Hepatocyte (in vitro differentiated cells): ENCODE measurements at regions not wholly inside any gene's neighbourhood (a gene's known extent, or its start where the extent isn't known, plus 50 kb on each side); places are given as distances from the start of the nearest gene placed in this dataset.

ENCODE experiments used
- DNase-seq: peaks from one replicate; pipeline ENCODE4 v3.0.0-alpha.2; 2016; ENCODE audit warnings: low spot score
- H2AFZ ChIP-seq: fragments of 200-600 bp; sonication (generic); 2 replicates; pipeline ENCODE4 v1.6.0; 2016; ENCODE audit warnings: antibody characterized with exemption, mild to moderate bottlenecking
- H3K27ac ChIP-seq: fragments of 200-600 bp; sonication (generic); 2 replicates; pipeline ENCODE4 v1.5.1; 2016; ENCODE audit warnings: mild to moderate bottlenecking
- H3K27me3 ChIP-seq: fragments of 200-600 bp; sonication (generic); 2 replicates; pipeline ENCODE4 v1.6.1; 2016
- H3K36me3 ChIP-seq: fragments of 200-600 bp; sonication (generic); replicated peaks from 2 replicates; pipeline ENCODE4 v1.5.1; 2016; ENCODE audit warnings: low read depth; ENCODE audit not compliant: insufficient read depth
- H3K4me1 ChIP-seq: fragments of 200-600 bp; sonication (generic); 2 replicates; pipeline ENCODE4 v1.5.1; 2016; ENCODE audit warnings: mild to moderate bottlenecking, moderate library complexity; ENCODE audit not compliant: insufficient read depth
- H3K4me2 ChIP-seq: fragments of 200-600 bp; sonication (generic); 2 replicates; pipeline ENCODE4 v1.6.0; 2016
- H3K4me3 ChIP-seq: fragments of 200-600 bp; sonication (generic); 2 replicates; pipeline ENCODE4 v1.5.1; 2016; ENCODE audit warnings: mild to moderate bottlenecking
- H3K79me2 ChIP-seq: fragments of 200-600 bp; sonication (generic); 2 replicates; pipeline ENCODE4 v1.6.0; 2017; ENCODE audit warnings: mild to moderate bottlenecking
- H3K9me2 ChIP-seq: fragments of 200-600 bp; sonication (generic); replicated peaks from 2 replicates; pipeline ENCODE4 v1.6.0; 2017; ENCODE audit warnings: mild to moderate bottlenecking; ENCODE audit not compliant: insufficient read depth
- H3K9me3 ChIP-seq: fragments of 200-600 bp; sonication (generic); 2 replicates; pipeline ENCODE4 v1.5.1; 2016; ENCODE audit warnings: low read depth, mild to moderate bottlenecking
- H4K20me1 ChIP-seq: fragments of 200-600 bp; sonication (generic); 2 replicates; pipeline ENCODE4 v1.6.0; 2016; ENCODE audit warnings: mild to moderate bottlenecking; ENCODE audit not compliant: insufficient read depth, poor library complexity, severe bottlenecking
- EZH2 ChIP-seq: fragments of 200-600 bp; sonication (generic); IDR thresholded peaks from 2 replicates; pipeline ENCODE4 v1.6.1; 2016; ENCODE audit warnings: antibody characterized with exemption, mild to moderate bottlenecking, borderline replicate concordance
- EZH2phosphoT487 ChIP-seq: fragments of 200-600 bp; sonication (generic); IDR thresholded peaks from one replicate; pipeline ENCODE4 v1.6.1; 2018; ENCODE audit warnings: antibody characterized with exemption, mild to moderate bottlenecking, low read depth, moderate library complexity; ENCODE audit not compliant: unreplicated experiment, severe bottlenecking
- WGBS: methylation state at CpG from one replicate; pipeline ENCODE4 v1.1.6; 2016; ENCODE audit warnings: low lambda C conversion rate; ENCODE audit errors: missing lambda C conversion rate; 5-methylcytosine and 5-hydroxymethylcytosine counted together
- TF ChIP-seq, protein P1 (sequence below): fragments of 200-600 bp; sonication (generic); IDR thresholded peaks from 2 replicates; pipeline ENCODE4 v1.5.1; 2016; ENCODE audit warnings: antibody characterized with exemption, mild to moderate bottlenecking; ENCODE audit not compliant: poor library complexity

- WGBS: 85% methylated on average over 8 of the region's 8 CpGs
- no peaks in the 10 kb centered on the region for H3K79me2 ChIP-seq
- no peak overlapping the region for H3K27ac ChIP-seq
- H3K36me3 ChIP-seq: no peaks in the 10 kb centered on the region
- no peak overlapping the region for H2AFZ ChIP-seq
- no peaks in the 10 kb centered on the region for H3K9me3 ChIP-seq
- H3K4me3 ChIP-seq: no peak overlapping the region
- no peak for DNase-seq
- H3K27me3 ChIP-seq: no peaks in the 10 kb centered on the region
- no peaks in the 10 kb centered on the region for H3K9me2 ChIP-seq
- no peaks in the 10 kb centered on the region for H4K20me1 ChIP-seq
- no peak overlapping the region for H3K4me2 ChIP-seq
- TF ChIP-seq EZH2phosphoT487 (no peak), EZH2 (no peak)
- TF ChIP-seq, protein P1, sequence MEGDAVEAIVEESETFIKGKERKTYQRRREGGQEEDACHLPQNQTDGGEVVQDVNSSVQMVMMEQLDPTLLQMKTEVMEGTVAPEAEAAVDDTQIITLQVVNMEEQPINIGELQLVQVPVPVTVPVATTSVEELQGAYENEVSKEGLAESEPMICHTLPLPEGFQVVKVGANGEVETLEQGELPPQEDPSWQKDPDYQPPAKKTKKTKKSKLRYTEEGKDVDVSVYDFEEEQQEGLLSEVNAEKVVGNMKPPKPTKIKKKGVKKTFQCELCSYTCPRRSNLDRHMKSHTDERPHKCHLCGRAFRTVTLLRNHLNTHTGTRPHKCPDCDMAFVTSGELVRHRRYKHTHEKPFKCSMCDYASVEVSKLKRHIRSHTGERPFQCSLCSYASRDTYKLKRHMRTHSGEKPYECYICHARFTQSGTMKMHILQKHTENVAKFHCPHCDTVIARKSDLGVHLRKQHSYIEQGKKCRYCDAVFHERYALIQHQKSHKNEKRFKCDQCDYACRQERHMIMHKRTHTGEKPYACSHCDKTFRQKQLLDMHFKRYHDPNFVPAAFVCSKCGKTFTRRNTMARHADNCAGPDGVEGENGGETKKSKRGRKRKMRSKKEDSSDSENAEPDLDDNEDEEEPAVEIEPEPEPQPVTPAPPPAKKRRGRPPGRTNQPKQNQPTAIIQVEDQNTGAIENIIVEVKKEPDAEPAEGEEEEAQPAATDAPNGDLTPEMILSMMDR: no peak
- H3K4me1 ChIP-seq: no peaks in the 10 kb centered on the region
These were observed 205.4 kb downstream of the ENGASE start for GRCh38 chr17:79280010-79280409.

DNA sequence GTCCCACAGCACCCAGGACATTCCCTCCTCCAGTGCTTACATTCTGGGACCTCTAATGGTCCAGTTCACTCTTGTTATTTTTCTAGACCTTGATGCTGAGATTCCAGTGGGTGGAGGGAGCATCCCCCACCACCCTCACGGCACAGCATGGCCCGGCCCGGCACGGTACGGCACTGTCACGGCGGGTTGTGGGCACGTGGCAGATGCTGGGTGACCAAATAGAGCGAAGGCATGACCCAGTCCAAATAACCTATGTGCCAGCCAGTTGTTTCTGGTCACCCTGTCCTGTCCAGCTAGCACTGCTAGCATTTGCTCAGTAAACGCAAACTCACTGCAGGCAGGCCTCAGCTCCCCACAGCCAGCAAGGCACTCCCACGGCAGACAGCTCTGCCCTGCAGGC is 204.7 kb downstream of the ENGASE start:
- no peaks in the 10 kb centered on the region for H3K9me3 ChIP-seq
- H4K20me1 ChIP-seq: no peaks in the 10 kb centered on the region
- H3K36me3 ChIP-seq: no peaks in the 10 kb centered on the region
- no peaks in the 10 kb centered on the region for H3K79me2 ChIP-seq
- no peak for DNase-seq
- H3K27me3 ChIP-seq: no peaks in the 10 kb centered on the region
- no peak overlapping the region for H3K27ac ChIP-seq
- TF ChIP-seq EZH2phosphoT487 (no peak), EZH2 (no peak)
- TF ChIP-seq, protein P1: no peak
- no peak overlapping the region for H3K4me2 ChIP-seq
- no peaks in the 10 kb centered on the region for H3K4me1 ChIP-seq
- WGBS: 93% methylated on average over 11 of the region's 11 CpGs
- no peak overlapping the region for H3K4me3 ChIP-seq
- no peaks in the 10 kb centered on the region for H3K9me2 ChIP-seq
- H2AFZ ChIP-seq: no peak overlapping the region

GRCh38 chr17:79276821-79277220 is 202.2 kb downstream of the ENGASE start:
- Histone ChIP-seq H3K9me2 (no peaks in the 10 kb centered on the region), H3K27ac (no peak overlapping the region), H3K4me2 (no peak overlapping the region), H3K9me3 (no peaks in the 10 kb centered on the region), H3K27me3 (no peaks in the 10 kb centered on the region), H2AFZ (no peak overlapping the region), H3K4me1 (no peaks in the 10 kb centered on the region), H3K79me2 (no peaks in the 10 kb centered on the region), H4K20me1 (no peaks in the 10 kb centered on the region), H3K36me3 (no peaks in the 10 kb centered on the region), H3K4me3 (no peak overlapping the region)
- no peak for TF ChIP-seq EZH2phosphoT487
- TF ChIP-seq, protein P1: no peak
- TF ChIP-seq EZH2: no peak
- 80% methylated on average over 3 of the region's 3 CpGs for WGBS
- no peak for DNase-seq

GRCh38 chr17:79273660-79274059 is 199.0 kb downstream of the ENGASE start:
- Histone ChIP-seq H3K27ac (no peak overlapping the region), H3K4me3 (no peak overlapping the region), H3K36me3 (no peaks in the 10 kb centered on the region), H3K9me3 (no peaks in the 10 kb centered on the region), H3K4me1 (no peaks in the 10 kb centered on the region), H3K79me2 (no peaks in the 10 kb centered on the region), H3K27me3 (peaks cover 21% of the 10 kb centered on the region), H2AFZ (no peak overlapping the region), H3K4me2 (no peak overlapping the region), H4K20me1 (no peaks in the 10 kb centered on the region), H3K9me2 (no peaks in the 10 kb centered on the region)
- no peak for DNase-seq
- WGBS: 85% methylated on average over 7 of the region's 8 CpGs
- TF ChIP-seq EZH2phosphoT487 (no peak), EZH2 (no peak)
- TF ChIP-seq, protein P1: no peak
